ENCODE measurements at regions not wholly inside any gene's neighbourhood (a gene's known extent, or its start where the extent isn't known, plus 50 kb on each side); places are given as distances from the start of the nearest gene placed in this dataset.

GRCh38 chr9:16996901-16997491 lies 126.5 kb upstream of the BNC2 start:
- no peak for TF ChIP-seq POLR2A (IDR thresholded peaks at IDR 0.05)
- TF ChIP-seq CTCF (IDR thresholded peaks at IDR 0.05): no peak
